ENCODE measurements at regions not wholly inside any gene's neighbourhood (a gene's known extent, or its start where the extent isn't known, plus 50 kb on each side); places are given as distances from the start of the nearest gene placed in this dataset.

DNA sequence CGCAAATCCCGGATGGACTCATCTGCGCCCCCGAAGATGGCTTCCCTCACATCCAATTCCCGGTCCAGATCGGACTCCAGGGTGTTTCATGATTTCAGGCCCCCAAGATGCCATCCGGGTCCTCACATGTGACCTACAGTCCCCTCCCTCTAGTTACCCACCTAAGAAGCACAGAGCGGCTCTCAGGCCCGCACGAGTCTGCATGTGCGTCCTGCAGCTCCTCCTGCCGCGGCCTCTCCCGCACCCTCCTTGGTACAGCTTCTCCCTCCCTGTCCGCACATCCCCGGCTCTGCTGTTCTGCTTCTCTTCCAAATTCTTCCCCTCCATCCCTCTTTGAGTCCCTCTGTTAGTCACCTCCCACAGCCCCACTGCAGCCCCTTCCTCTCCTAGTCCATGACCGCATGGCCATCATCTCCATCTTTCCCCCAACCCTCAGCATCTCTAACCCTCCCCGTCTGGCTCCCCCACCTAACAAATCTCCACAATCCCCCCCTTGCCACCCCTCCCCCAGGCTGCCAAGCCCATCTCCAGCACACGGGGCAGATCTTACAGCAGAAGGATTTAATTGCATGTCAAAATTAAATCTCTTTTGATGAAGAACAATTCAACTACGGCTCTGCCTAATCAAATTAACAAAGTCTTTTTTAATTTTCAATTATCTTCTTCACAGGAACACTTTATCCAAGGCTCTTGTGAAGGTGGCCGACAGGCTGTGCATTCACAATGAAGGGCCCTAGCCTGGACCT is 231.0 kb downstream of the RBFOX3 start:
- no peak for DNase-seq (ENCODE audit: low read depth in 3 of 3, low spot score in 2 of 3)

GRCh38 chr17:79377230-79377786 is 233.5 kb downstream of the RBFOX3 start:
- DNase-seq (ENCODE audit: low read depth in 3 of 3, low spot score in 2 of 3) = no peak

DNA sequence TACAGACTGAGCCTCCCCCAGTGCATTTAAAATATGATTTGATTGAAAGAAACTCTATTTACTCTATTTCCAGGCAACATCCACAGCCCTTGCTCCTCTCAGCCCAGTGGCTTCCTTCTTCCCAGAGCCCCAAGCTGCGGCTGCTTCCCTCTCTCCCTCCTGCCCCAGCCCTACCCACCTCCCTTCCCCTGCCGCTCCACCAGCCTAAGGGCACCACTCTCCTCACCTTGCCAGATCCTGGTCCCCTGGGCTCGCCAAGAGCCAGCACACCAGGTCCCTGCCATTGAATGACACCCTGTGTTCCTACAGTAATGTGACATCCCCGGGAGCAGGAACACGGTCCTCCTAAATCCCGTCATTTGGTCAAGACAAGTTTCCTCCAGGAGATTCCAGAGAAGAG is 236.0 kb downstream of the RBFOX3 start:
- no peak for DNase-seq (ENCODE audit: low read depth in 3 of 3, low spot score in 2 of 3)

GRCh38 chr17:79374087-79374689 is 236.7 kb downstream of the RBFOX3 start:
- no peak for DNase-seq (ENCODE audit: low read depth in 3 of 3, low spot score in 2 of 3)

DNA sequence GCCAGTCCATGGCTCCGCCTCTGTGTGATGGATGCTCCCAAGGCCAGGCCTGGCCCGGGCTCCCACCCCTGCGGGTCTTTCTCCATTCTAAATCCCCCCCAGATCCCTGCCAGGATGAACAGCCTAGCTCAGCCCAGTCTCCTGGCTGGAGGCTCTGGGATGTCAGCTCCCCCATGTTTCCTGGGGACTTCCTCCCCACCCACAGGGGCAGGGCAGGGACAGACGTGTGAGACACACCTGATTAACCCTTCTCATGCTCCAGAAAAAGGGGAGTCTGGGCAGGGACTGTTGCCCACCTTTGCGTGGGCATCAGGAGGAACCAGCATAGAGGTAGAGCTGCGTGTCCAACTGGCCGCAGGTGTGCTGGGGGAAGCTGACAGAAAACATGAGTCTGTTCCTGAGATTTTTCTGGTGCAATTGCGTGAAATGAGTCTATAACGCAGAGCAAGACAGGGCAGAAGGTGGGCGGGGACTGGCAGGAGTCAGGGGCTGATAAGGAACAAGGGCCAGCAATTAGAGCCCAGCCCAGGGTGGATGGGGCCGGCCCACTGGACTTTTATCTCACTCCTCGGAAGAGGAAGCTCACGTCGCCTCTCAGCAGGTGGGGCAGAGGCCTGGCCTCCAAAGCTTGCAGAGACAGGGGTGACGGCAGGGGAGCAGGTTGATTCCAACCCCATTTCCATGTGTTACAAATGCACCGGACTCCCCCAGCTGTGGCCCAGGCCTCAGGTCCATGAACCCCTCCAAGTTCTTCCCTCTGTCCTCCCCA is 238.2 kb downstream of the RBFOX3 start:
- no peak for DNase-seq (ENCODE audit: low read depth in 3 of 3, low spot score in 2 of 3)

GRCh38 chr17:79371984-79372383 is 238.9 kb downstream of the RBFOX3 start:
- DNase-seq (ENCODE audit: low read depth in 3 of 3, low spot score in 2 of 3) = no peak

GRCh38 chr17:79370594-79370993 is 240.3 kb downstream of the RBFOX3 start:
- no peak for DNase-seq (ENCODE audit: low read depth in 3 of 3, low spot score in 2 of 3)

- no peak for DNase-seq (ENCODE audit: low read depth in 3 of 3, low spot score in 2 of 3)
Measured at GRCh38 chr17:79370126-79370525, 240.7 kb downstream of the RBFOX3 start.

- no peak for DNase-seq (ENCODE audit: low read depth in 3 of 3, low spot score in 2 of 3)
Measured at GRCh38 chr17:79369532-79369931, 241.3 kb downstream of the RBFOX3 start.

- DNase-seq (ENCODE audit: low read depth in 3 of 3, low spot score in 2 of 3) = no peak
Measured at GRCh38 chr17:79369001-79369400, 241.8 kb downstream of the RBFOX3 start.

DNA sequence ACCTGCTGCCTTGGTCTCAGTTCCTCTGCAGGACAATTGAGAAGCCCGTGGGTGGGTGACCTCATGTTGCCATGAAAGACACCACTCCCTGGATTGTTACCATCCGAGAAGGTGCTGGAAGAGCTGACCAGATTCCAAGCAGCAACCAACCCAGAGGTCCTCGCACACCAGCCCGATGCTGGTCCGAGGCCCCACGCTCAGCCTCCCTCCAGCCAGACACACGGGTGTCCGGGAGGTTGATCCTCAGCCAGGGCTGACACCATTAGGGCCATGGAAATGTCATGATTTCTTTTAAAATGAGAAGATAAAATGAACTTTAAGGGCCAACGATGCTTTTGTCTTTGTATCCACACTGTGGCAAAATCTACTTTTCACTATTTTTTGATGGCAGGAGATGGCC is 242.3 kb downstream of the RBFOX3 start:
- no peak for DNase-seq (ENCODE audit: low read depth in 3 of 3, low spot score in 2 of 3)

- DNase-seq (ENCODE audit: low read depth in 3 of 3, low spot score in 2 of 3) = no peak
Measured at GRCh38 chr17:79366988-79367571, 243.8 kb downstream of the RBFOX3 start.

GRCh38 chr17:79365836-79366770 is 244.7 kb downstream of the RBFOX3 start:
- DNase-seq (ENCODE audit: low read depth in 3 of 3, low spot score in 2 of 3) = no peak

DNA sequence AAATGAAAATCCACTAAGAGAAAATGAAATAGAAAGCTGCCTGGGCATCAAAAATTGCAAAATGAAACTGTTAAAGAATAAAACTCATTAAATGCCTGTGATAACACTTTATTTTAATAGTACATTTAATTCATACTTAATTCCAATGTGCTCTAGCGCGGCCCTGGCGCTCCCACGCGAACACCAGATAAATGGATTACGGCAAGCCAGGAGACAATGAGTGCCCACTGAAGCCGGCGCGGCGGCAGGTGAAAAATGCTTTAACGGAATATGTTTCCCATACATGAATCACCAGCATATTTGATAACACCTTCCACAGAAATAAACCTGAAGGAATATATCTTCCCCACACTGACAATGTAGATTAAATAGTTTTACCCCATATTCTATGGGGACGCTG is 245.5 kb downstream of the RBFOX3 start:
- no peak for DNase-seq (ENCODE audit: low read depth in 3 of 3, low spot score in 2 of 3)

- no peak for DNase-seq (ENCODE audit: low read depth in 3 of 3, low spot score in 2 of 3)
Measured at GRCh38 chr17:79364315-79365094, 246.3 kb downstream of the RBFOX3 start.

GRCh38 chr17:79363552-79364275 is 247.1 kb downstream of the RBFOX3 start:
- DNase-seq (ENCODE audit: low read depth in 3 of 3, low spot score in 2 of 3) = no peak

DNA sequence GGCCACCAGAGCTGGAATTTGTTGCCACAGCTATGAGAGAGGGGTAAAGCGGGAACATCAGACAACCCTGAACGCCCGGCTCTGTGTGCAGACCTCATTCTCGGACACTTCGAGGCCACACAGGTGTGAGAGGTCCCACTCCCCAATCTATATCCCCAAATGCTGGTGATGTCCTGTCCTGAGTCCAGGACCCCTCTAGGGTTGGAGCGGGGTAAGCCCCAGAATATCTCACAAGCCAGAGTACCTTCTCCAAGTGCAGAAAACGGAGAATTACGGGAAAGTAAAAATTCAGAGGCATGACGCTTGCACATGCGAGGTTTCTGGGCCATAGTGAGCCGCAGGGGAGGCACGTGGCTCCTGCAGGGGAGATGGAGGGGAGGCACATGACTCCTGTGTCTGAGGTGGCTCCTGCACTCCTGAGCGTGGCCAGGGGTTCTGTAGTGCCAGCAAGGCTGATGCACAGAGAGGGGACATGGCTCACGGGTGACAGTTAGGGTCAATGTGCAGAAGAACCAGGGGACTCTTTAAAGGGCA is 248.0 kb downstream of the RBFOX3 start:
- DNase-seq (ENCODE audit: low read depth in 3 of 3, low spot score in 2 of 3) = no peak

Measured in right renal cortex interstitium (tissue), 3 donors.